Nephron (organoid): ENCODE measurements at regions not wholly inside any gene's neighbourhood (a gene's known extent, or its start where the extent isn't known, plus 50 kb on each side); places are given as distances from the start of the nearest gene placed in this dataset.
A peak's percentile ranks its signal among the peaks of the same experiment; 100 is the strongest.

Experiments
- H3K27ac Mint-ChIP-seq, 3 experiments: 2 replicates each; pipeline ENCODE4 v1.8.0; 2020; ENCODE audit warnings: mixed read lengths in 3 of 3, mild to moderate bottlenecking in 2 of 3, moderate library complexity in 1 of 3
- H3K27me3 Mint-ChIP-seq: 2 replicates; pipeline ENCODE4 v1.8.0; 2021; ENCODE audit warnings: low read depth, mild to moderate bottlenecking, moderate library complexity, mixed read lengths
- H3K36me3 Mint-ChIP-seq: 2 replicates; pipeline ENCODE4 v1.8.0; 2020; ENCODE audit warnings: low read depth, mixed read lengths
- H3K4me1 Mint-ChIP-seq: 2 replicates; pipeline ENCODE4 v1.8.0; 2020; ENCODE audit warnings: mixed read lengths
- H3K4me3 Mint-ChIP-seq, 3 experiments: 2 replicates each; pipeline ENCODE4 v1.8.0; 2020; ENCODE audit warnings: mild to moderate bottlenecking in 3 of 3, mixed read lengths in 3 of 3, moderate library complexity in 2 of 3
- H3K9me3 Mint-ChIP-seq: 2 replicates; pipeline ENCODE4 v1.8.0; 2020; ENCODE audit warnings: mixed read lengths
- TF ChIP-seq, protein P1 (sequence below), 3 experiments: fragments of 200-600 bp; sonication (generic); IDR thresholded peaks; one replicate each; pipeline ENCODE4 v1.5.0; 2021; ENCODE audit warnings: antibody characterized with exemption in 3 of 3; ENCODE audit not compliant: unreplicated experiment in 3 of 3

DNA sequence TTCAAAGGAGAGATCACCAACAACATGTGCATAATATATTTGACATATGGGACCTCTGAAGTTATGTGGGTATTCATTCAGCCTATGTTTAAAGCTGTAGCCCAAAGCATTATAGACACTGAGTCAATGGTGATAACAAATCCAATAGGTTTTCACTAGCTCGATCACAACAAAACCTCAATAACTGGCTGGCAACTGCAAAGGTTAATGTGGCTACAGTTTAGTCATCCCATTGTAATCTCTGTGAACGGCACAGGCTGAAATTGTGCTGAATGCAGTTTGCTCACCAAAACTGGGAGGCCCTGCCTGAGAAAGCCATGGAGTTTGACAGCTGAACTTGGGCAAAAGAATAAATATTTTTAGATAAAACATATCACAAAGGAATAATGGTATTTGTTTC, 152.4 kb upstream of the ADO start:
- no peaks in the 10 kb centered on the region for H3K27me3 Mint-ChIP-seq
- H3K9me3 Mint-ChIP-seq = no peaks in the 10 kb centered on the region
- TF ChIP-seq, protein P1, sequence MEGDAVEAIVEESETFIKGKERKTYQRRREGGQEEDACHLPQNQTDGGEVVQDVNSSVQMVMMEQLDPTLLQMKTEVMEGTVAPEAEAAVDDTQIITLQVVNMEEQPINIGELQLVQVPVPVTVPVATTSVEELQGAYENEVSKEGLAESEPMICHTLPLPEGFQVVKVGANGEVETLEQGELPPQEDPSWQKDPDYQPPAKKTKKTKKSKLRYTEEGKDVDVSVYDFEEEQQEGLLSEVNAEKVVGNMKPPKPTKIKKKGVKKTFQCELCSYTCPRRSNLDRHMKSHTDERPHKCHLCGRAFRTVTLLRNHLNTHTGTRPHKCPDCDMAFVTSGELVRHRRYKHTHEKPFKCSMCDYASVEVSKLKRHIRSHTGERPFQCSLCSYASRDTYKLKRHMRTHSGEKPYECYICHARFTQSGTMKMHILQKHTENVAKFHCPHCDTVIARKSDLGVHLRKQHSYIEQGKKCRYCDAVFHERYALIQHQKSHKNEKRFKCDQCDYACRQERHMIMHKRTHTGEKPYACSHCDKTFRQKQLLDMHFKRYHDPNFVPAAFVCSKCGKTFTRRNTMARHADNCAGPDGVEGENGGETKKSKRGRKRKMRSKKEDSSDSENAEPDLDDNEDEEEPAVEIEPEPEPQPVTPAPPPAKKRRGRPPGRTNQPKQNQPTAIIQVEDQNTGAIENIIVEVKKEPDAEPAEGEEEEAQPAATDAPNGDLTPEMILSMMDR (IDR thresholded peaks at IDR 0.05; ENCODE audit: unreplicated experiment in 3 of 3) = no peak
- H3K4me1 Mint-ChIP-seq = peaks cover 5% of the 10 kb centered on the region
- no peak overlapping the region for H3K4me3 Mint-ChIP-seq
- H3K27ac Mint-ChIP-seq = no peak overlapping the region
- no peaks in the 10 kb centered on the region for H3K36me3 Mint-ChIP-seq

DNA sequence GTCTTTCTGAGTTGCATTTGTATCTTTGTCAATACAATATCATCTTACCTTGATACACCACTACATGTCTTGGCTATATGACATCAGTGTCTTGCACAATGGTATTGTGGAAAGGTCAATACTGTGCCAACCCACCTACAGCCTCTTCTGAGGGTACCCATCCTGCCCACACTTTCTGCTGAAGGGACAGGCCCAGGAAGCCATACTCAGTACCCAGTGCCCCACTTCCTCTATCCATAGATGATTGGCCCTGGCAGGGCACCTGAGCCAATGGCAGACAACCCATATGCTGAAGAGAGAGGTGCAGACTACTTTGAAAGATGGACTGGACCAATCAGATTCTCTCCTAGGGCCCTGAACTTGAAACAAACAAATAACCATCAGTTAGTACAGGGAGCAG, 152.0 kb upstream of the ADO start:
- Mint-ChIP-seq H3K9me3 (no peaks in the 10 kb centered on the region), H3K27me3 (no peaks in the 10 kb centered on the region), H3K36me3 (no peaks in the 10 kb centered on the region), H3K27ac (no peak overlapping the region), H3K4me3 (no peak overlapping the region), H3K4me1 (peaks cover 5% of the 10 kb centered on the region)
- TF ChIP-seq, protein P1 (IDR thresholded peaks at IDR 0.05; ENCODE audit: unreplicated experiment in 3 of 3) = no peak

DNA sequence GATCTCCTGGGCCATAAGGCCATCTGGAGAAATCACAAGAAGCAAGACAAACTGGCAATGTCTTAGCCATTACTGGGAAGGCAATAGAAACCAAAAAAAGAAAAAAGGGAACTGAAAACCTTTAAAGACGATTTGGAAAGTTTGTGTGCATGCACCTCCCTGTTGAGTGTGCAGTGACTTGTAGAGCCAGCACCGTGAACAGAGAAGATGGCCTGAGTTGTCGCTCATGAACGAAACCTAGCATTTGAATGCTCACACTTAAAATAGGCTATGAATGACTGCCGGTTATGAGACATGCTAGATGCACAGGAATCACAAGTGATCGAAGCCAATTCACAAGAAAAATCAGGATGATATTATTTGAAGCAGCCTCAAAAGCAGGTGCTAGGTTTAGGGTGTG, 151.3 kb upstream of the ADO start:
- Mint-ChIP-seq H3K4me1 (peaks cover 5% of the 10 kb centered on the region), H3K27ac (no peak overlapping the region), H3K27me3 (no peaks in the 10 kb centered on the region), H3K4me3 (no peak overlapping the region), H3K36me3 (no peaks in the 10 kb centered on the region), H3K9me3 (no peaks in the 10 kb centered on the region)
- TF ChIP-seq, protein P1 (IDR thresholded peaks at IDR 0.05; ENCODE audit: unreplicated experiment in 3 of 3) = no peak

DNA sequence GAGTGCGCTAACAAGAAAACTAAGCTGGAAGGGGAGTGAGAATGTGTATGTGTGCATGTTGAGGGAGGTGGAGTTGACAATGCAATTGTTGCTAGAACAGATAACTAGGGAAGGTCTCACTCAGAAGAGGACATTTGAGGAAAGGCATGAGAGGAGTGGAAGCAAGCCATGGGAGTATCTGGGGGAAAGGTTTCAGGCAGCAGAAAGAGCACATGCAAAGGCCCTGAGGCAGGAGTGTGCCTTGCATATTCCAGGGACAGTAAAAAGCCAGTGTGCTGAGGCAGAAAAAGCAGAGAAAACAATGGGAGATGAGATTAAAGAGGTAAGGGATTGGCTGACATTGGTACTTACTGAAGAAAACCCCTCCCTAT, 149.6 kb upstream of the ADO start:
- Mint-ChIP-seq H3K27me3 (no peaks in the 10 kb centered on the region), H3K4me1 (peaks cover 5% of the 10 kb centered on the region), H3K27ac (no peak overlapping the region), H3K9me3 (no peaks in the 10 kb centered on the region), H3K4me3 (no peak overlapping the region), H3K36me3 (no peaks in the 10 kb centered on the region)
- TF ChIP-seq, protein P1 (IDR thresholded peaks at IDR 0.05; ENCODE audit: unreplicated experiment in 3 of 3) = no peak

- H3K9me3 Mint-ChIP-seq = no peaks in the 10 kb centered on the region
- no peaks in the 10 kb centered on the region for H3K27me3 Mint-ChIP-seq
- H3K4me3 Mint-ChIP-seq = no peak overlapping the region
- no peak overlapping the region for H3K27ac Mint-ChIP-seq
- peaks cover 5% of the 10 kb centered on the region for H3K4me1 Mint-ChIP-seq
- TF ChIP-seq, protein P1 (IDR thresholded peaks at IDR 0.05; ENCODE audit: unreplicated experiment in 3 of 3) = no peak
- no peaks in the 10 kb centered on the region for H3K36me3 Mint-ChIP-seq
Observed at GRCh38 chr10:62655337-62655994, 149.1 kb upstream of the ADO start.

GRCh38 chr10:62657244-62657835, 147.2 kb upstream of the ADO start:
- Mint-ChIP-seq H3K9me3 (no peaks in the 10 kb centered on the region), H3K27ac (peak overlapping the region in 1 of 3 experiments; percentile 10), H3K4me3 (no peak overlapping the region), H3K4me1 (peaks cover 5% of the 10 kb centered on the region), H3K36me3 (no peaks in the 10 kb centered on the region), H3K27me3 (no peaks in the 10 kb centered on the region)
- TF ChIP-seq, protein P1 (IDR thresholded peaks at IDR 0.05; ENCODE audit: unreplicated experiment in 3 of 3) = no peak
